ENCODE measurements at regions not wholly inside any gene's neighbourhood (a gene's known extent, or its start where the extent isn't known, plus 50 kb on each side); places are given as distances from the start of the nearest gene placed in this dataset.
"Not testable (repeated sequence)": the region's sequence is repeated elsewhere in the genome, so short reads cannot be mapped to it uniquely, and the experiment has no call there.

DNA sequence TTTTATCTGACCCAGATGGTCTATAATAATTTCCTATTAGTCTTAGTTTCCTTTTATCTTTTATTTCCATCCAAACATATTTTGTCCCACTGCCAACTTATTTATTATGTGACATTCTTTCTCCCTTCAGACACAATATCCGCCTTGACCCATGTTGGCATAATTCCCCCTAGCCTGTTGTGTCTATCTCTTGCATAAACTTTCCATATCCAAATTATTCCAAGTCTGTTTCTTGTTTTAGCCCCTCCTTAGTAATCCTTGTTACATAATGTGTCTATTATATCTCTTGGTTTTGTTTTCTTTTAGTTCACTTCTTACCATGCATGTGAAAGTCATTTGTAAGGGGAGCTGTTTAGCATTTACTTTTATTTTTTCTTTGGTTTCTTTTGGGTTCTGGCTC lies 81.6 kb upstream of the CACHD1 start:
- DNase-seq = no peak
- no peak overlapping the region for H3K4me3 ChIP-seq (ENCODE audit: insufficient read depth, low read depth, low read length)
- H3K36me3 ChIP-seq (replicated peaks; ENCODE audit: control insufficient read depth, insufficient read depth, low read length) = no peaks in the 10 kb centered on the region
- no peaks in the 10 kb centered on the region for H3K27me3 ChIP-seq (ENCODE audit: control insufficient read depth, insufficient read depth, low read length)

DNA sequence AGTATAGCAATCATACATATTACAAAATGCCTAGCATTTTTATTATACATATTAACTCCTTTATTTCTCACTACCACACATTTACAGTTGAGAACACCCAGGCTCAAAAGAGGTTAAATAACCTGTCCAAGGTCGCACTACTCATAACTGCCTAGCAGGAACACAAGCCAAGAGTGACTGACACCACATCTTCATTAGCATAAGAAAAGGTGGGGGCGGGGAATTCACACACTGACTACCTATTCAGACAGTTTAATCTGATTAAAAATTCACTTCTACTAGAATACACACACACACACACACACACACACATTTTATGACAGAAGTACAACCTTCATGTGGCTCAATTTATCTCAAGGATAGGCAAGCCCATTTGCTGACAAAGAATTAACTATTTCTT lies 77.8 kb upstream of the CACHD1 start:
- Histone ChIP-seq H3K27me3 (ENCODE audit: control insufficient read depth, insufficient read depth, low read length) (no peaks in the 10 kb centered on the region), H3K36me3 (replicated peaks; ENCODE audit: control insufficient read depth, insufficient read depth, low read length) (no peaks in the 10 kb centered on the region), H3K4me3 (ENCODE audit: insufficient read depth, low read depth, low read length) (no peak overlapping the region)
- DNase-seq = peak; percentile 22

DNA sequence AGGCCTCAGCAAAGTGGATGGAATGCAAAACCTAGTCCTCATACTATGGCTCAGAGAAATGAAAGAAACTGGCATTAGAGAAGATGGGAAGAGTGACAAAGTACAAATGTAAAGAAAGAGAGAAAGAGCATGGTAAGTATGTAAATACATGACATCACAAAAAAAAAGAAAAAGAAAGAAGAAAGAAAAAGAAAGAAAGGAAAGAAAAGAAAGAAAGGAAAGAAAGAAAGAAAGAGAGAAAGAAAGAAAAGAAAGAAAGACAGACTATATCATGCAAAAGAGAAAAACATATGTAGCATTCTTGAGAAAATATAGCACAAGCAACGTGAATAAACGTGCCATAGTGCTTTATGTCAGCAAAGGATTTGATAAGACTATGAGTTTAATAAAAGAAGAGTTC lies 76.1 kb upstream of the CACHD1 start:
- Histone ChIP-seq H3K36me3 (replicated peaks; ENCODE audit: control insufficient read depth, insufficient read depth, low read length) (no peaks in the 10 kb centered on the region), H3K4me3 (ENCODE audit: insufficient read depth, low read depth, low read length) (no peak overlapping the region), H3K27me3 (ENCODE audit: control insufficient read depth, insufficient read depth, low read length) (no peaks in the 10 kb centered on the region)
- DNase-seq = no peak

DNA sequence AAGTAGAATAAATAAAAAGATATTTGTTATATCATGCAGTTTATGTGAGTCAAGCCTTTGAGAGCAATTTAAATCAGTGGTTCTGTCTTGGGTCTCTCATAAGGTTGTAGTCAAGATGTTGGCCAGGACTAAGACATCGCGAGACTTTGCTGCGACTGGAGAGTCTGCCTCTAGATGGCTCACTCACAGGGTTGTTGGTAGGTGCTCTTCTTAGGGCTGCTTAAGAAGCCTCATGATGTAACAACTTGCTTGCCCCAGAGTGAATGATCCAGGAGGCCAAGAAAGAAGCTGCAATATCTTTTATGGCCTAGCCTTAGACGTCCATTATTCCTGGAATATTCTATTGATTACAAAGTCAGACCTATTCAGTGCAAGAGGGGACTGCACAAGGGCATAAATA lies 73.1 kb upstream of the CACHD1 start:
- Histone ChIP-seq H3K4me3 (ENCODE audit: insufficient read depth, low read depth, low read length) (no peak overlapping the region), H3K27me3 (ENCODE audit: control insufficient read depth, insufficient read depth, low read length) (no peaks in the 10 kb centered on the region), H3K36me3 (replicated peaks; ENCODE audit: control insufficient read depth, insufficient read depth, low read length) (no peaks in the 10 kb centered on the region)
- DNase-seq = peak; percentile 22

DNA sequence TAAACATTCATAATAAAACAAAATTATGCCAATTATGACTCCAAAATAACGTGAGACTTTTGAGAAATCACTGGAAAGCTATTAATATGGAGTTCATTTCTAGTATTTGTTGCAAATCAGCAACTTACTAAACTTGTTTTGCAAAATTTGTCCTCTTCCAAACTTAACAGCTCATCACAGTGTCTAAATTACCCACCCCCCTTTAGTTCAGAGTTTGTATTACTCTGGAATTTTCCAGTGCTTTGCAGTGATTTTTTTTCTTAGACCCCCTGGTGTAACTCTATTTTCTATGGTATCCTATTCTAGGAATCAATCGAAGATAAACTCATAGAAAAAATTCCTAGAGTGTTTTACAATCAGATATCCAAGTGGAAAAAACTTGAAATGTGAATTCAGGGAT lies 72.4 kb upstream of the CACHD1 start:
- no peaks in the 10 kb centered on the region for H3K36me3 ChIP-seq (replicated peaks; ENCODE audit: control insufficient read depth, insufficient read depth, low read length)
- no peak overlapping the region for H3K4me3 ChIP-seq (ENCODE audit: insufficient read depth, low read depth, low read length)
- H3K27me3 ChIP-seq (ENCODE audit: control insufficient read depth, insufficient read depth, low read length) = no peaks in the 10 kb centered on the region
- DNase-seq = no peak

DNA sequence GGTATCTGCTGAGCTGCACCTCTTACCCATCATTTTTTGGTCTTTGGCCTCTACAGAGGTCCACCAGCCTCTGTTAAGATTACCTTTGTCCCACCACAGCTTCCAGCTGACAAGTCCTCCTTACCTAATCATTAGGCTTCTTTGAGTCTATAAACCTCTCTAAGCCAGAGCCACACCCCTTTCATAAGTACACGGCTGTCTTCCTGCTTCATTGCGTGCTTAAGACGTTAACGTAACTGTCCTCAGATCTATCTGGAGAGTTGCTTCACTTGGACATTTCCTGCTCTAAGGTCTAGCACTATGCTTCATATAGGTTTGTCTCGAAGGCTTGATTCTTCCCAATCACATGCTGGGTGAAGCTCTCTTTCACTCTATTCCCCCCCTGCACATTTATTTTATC lies 71.0 kb upstream of the CACHD1 start:
- Histone ChIP-seq H3K36me3 (replicated peaks; ENCODE audit: control insufficient read depth, insufficient read depth, low read length) (no peaks in the 10 kb centered on the region), H3K27me3 (ENCODE audit: control insufficient read depth, insufficient read depth, low read length) (no peaks in the 10 kb centered on the region), H3K4me3 (ENCODE audit: insufficient read depth, low read depth, low read length) (no peak overlapping the region)
- no peak for DNase-seq

DNA sequence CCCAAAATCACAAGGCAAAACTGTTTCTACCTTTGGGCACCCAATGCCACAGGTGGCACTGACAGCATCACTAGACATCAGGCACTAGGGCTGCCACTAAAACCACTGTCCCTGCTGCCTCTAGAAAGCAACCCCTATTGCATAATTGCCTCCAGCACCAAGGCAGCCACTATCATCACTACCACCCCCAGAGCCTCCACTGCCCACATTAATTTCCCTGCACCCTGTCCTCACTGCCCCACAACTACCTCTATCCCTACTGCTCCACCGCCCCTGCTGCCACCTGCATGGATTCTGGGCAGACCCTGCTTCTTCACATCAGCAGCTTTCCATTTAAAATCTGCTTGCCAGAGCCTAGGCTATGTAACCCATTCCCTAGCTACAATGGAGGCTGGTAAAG lies 68.6 kb upstream of the CACHD1 start:
- Histone ChIP-seq H3K27me3 (ENCODE audit: control insufficient read depth, insufficient read depth, low read length) (no peaks in the 10 kb centered on the region), H3K36me3 (replicated peaks; ENCODE audit: control insufficient read depth, insufficient read depth, low read length) (no peaks in the 10 kb centered on the region), H3K4me3 (ENCODE audit: insufficient read depth, low read depth, low read length) (no peak overlapping the region)
- no peak for DNase-seq

DNA sequence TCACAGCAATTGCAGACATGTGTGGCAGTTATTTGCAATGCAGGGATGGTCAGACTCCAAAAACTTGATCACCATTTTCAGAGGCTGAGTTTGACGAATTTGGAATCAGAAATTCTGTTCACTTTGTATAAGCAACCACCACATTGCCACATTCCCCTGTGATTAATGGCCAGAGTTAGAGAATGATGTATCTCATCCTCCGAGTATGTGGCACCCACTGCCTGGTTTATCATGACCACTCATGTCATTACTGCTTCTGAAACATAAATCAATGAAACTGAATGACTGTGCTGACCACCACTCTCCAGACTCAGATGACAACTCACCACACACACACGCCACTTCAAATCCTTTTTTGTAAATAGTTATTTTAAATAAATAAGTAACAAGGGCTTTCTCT lies 66.6 kb upstream of the CACHD1 start:
- Histone ChIP-seq H3K4me3 (ENCODE audit: insufficient read depth, low read depth, low read length) (no peak overlapping the region), H3K36me3 (replicated peaks; ENCODE audit: control insufficient read depth, insufficient read depth, low read length) (no peaks in the 10 kb centered on the region), H3K27me3 (ENCODE audit: control insufficient read depth, insufficient read depth, low read length) (no peaks in the 10 kb centered on the region)
- no peak for DNase-seq

DNA sequence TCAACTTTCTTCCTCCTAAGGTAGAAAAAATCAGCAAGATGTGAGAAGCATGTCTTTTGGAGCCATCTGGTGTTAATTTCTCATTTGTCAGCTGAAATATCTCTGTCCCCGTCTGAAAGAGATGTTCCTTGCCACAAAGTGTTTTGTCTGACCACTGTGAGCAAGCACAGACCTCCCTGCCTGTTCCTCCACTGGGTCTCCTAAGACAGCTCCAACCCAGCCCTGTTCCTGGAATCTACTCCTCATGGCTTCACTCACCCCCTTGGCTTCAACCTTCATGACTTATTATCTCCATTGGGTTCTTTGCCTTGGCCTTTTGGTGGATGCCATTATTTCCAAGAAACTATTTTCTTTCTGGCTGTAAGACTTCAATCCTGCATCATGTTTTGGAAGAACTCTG lies 65.7 kb upstream of the CACHD1 start:
- Histone ChIP-seq H3K27me3 (ENCODE audit: control insufficient read depth, insufficient read depth, low read length) (no peaks in the 10 kb centered on the region), H3K4me3 (ENCODE audit: insufficient read depth, low read depth, low read length) (no peak overlapping the region), H3K36me3 (replicated peaks; ENCODE audit: control insufficient read depth, insufficient read depth, low read length) (no peaks in the 10 kb centered on the region)
- DNase-seq = no peak

DNA sequence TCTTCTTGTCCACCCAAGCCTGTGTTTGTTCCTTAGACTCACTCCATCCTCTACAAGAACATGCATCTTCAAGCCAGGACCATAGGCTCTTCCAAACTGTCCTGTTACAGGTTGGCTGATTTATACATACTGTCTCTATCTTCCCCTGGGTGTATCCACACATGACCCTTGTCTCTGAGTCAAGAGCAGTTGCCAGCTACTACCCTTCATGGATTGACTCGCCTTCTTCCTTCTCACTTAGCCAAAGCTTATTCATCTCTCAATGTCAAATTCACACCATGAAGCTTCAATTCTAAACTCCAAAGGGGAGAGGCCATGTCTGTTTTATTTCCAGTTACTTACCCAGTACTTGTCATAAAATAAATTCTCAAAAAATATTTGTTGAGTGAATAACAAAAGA lies 64.1 kb upstream of the CACHD1 start:
- H3K36me3 ChIP-seq (replicated peaks; ENCODE audit: control insufficient read depth, insufficient read depth, low read length) = no peaks in the 10 kb centered on the region
- DNase-seq = no peak
- H3K27me3 ChIP-seq (ENCODE audit: control insufficient read depth, insufficient read depth, low read length) = no peaks in the 10 kb centered on the region
- no peak overlapping the region for H3K4me3 ChIP-seq (ENCODE audit: insufficient read depth, low read depth, low read length)

DNA sequence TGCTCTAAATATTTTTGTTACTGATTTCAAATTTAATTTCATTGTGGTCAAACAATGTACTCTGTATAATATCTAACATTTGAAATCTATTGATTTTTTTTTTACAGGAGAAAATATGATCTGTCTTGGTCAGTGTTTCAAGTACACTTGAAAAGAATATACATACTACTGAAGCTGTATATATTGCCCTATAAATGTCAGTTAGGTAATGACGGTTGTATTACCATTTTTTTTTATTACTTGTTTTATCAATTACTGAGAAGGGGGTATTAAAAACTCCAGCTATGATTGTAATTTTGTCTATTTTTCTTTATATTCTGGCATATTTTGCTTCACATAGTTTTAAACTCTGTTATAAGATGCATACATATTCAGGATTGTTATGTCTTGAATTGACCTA lies 59.7 kb upstream of the CACHD1 start:
- Histone ChIP-seq H3K4me3 (ENCODE audit: insufficient read depth, low read depth, low read length) (no peak overlapping the region), H3K36me3 (replicated peaks; ENCODE audit: control insufficient read depth, insufficient read depth, low read length) (no peaks in the 10 kb centered on the region)
- no peak for DNase-seq

DNA sequence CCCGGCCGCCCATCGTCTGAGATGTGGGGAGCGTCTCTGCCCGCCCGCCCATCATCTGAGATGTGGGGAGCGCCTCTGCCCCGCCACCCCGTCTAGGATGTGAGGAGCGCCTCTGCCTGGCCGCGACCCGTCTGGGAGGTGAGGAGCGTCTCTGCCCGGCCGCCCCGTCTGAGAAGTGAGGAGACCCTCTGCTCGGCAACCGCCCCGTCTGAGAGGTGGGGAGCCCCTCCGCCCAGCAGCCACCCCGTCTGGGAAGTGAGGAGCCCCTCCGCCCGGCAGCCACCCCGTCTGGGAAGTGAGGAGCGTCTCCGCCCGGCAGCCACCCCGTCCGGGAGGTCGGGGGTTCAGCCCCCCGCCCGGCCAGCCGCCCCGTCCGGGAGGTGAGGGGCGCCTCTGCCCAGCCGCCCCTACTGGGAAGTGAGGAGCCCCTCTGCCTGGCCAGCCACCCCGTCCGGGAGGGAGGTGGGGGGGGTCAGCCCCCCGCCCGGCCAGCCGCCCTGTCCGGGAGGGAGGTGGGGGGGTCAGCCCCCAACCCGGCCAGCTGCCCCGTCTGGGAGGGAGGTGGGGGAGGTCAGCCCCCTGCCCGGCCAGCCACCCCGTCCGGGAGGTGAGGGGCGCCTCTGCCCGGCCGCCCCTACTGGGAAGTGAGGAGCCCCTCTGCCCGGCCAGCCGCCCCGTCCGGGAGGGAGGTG lies 54.9 kb upstream of the CACHD1 start:
- H3K4me3 ChIP-seq (ENCODE audit: insufficient read depth, low read depth, low read length); H3K36me3 ChIP-seq (replicated peaks; ENCODE audit: control insufficient read depth, insufficient read depth, low read length); DNase-seq; H3K27me3 ChIP-seq (ENCODE audit: control insufficient read depth, insufficient read depth, low read length): not testable (repeated sequence)

More for the DNA sequence above, 59.7 kb upstream of the CACHD1 start:
- H3K27me3 ChIP-seq (ENCODE audit: control insufficient read depth, insufficient read depth, low read length) = no peaks in the 10 kb centered on the region

DNA sequence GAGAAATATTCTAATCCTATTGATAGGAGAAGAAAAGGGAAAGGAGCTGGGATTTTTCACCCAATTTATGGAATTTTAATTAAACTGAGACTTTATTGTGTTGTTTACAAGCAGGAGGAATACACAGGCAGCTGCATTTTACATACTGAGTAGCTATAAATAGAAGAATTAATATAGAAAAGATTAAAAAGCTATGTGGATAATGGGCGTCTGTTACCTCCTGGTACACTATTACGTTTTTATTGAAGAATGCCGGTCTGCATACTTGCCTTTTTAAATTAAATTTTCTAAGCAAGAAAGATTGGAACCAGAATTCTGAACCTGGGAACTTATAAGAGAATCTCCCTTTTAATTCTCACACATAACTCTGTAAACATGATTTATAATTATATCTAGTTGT lies 52.1 kb upstream of the CACHD1 start:
- Histone ChIP-seq H3K4me3 (ENCODE audit: insufficient read depth, low read depth, low read length) (no peak overlapping the region), H3K27me3 (ENCODE audit: control insufficient read depth, insufficient read depth, low read length) (no peaks in the 10 kb centered on the region), H3K36me3 (replicated peaks; ENCODE audit: control insufficient read depth, insufficient read depth, low read length) (no peaks in the 10 kb centered on the region)
- no peak for DNase-seq
